HFFc6 (cell line): ENCODE measurements at regions not wholly inside any gene's neighbourhood (a gene's known extent, or its start where the extent isn't known, plus 50 kb on each side); places are given as distances from the start of the nearest gene placed in this dataset.
A peak's percentile ranks its signal among the peaks of the same experiment; 100 is the strongest.
"Not testable (repeated sequence)": the region's sequence is repeated elsewhere in the genome, so short reads cannot be mapped to it uniquely, and the experiment has no call there.

Source experiments
- DNase-seq: peaks from one replicate; pipeline ENCODE4 v3.0.0-alpha.2; 2018
- H3K27ac Mint-ChIP-seq: 2 replicates; pipeline ENCODE4 v1.8.0; 2020; ENCODE audit warnings: mild to moderate bottlenecking, mixed read lengths
- H3K27me3 Mint-ChIP-seq: 2 replicates; pipeline ENCODE4 v1.8.0; 2021; ENCODE audit warnings: mild to moderate bottlenecking, moderate library complexity, mixed read lengths; ENCODE audit not compliant: insufficient read depth
- H3K36me3 Mint-ChIP-seq: 2 replicates; pipeline ENCODE4 v1.8.0; 2021; ENCODE audit warnings: low read depth, mixed read lengths
- H3K4me1 Mint-ChIP-seq: 2 replicates; pipeline ENCODE4 v1.8.0; 2020; ENCODE audit warnings: low read depth, mixed read lengths
- H3K4me3 Mint-ChIP-seq: 2 replicates; pipeline ENCODE4 v1.8.0; 2020; ENCODE audit warnings: mild to moderate bottlenecking, moderate library complexity, mixed read lengths
- H3K9me3 Mint-ChIP-seq: 2 replicates; pipeline ENCODE4 v1.8.0; 2020; ENCODE audit warnings: mild to moderate bottlenecking, mixed read lengths
- CTCF ChIP-seq: fragments of 200-600 bp; sonication (generic); IDR thresholded peaks from 2 replicates; pipeline ENCODE4 v1.5.0; 2021; ENCODE audit warnings: antibody characterized with exemption, mild to moderate bottlenecking

GRCh38 chr3:151675858-151676615, 57.7 kb upstream of the AADACL2 start:
- no peak for DNase-seq
- H3K27ac Mint-ChIP-seq, result no peak overlapping the region

GRCh38 chr3:151673974-151674373, 59.8 kb upstream of the AADACL2 start:
- H3K9me3 Mint-ChIP-seq, result no peaks in the 10 kb centered on the region; the same call in 1 of the 2 replicates
- H3K4me1 Mint-ChIP-seq, result no peaks in the 10 kb centered on the region
- no peaks in the 10 kb centered on the region for H3K36me3 Mint-ChIP-seq
- no peak for DNase-seq
- TF ChIP-seq CTCF, result no peak
- no peak overlapping the region for H3K4me3 Mint-ChIP-seq
- H3K27me3 Mint-ChIP-seq, result peaks cover 6% of the 10 kb centered on the region
- H3K27ac Mint-ChIP-seq, result no peak overlapping the region

More at GRCh38 chr3:151675858-151676615, 57.7 kb upstream of the AADACL2 start:
- no peak for TF ChIP-seq CTCF
- H3K27me3 Mint-ChIP-seq, result peaks cover 2% of the 10 kb centered on the region; the same call in 1 of the 2 replicates
- no peaks in the 10 kb centered on the region; the same call in 1 of the 2 replicates for H3K9me3 Mint-ChIP-seq
- no peak overlapping the region for H3K4me3 Mint-ChIP-seq
- H3K36me3 Mint-ChIP-seq, result no peaks in the 10 kb centered on the region
- H3K4me1 Mint-ChIP-seq, result no peaks in the 10 kb centered on the region

- DNase-seq, H3K27ac Mint-ChIP-seq, H3K4me3 Mint-ChIP-seq, H3K36me3 Mint-ChIP-seq, H3K27me3 Mint-ChIP-seq, H3K4me1 Mint-ChIP-seq, H3K9me3 Mint-ChIP-seq: not testable (repeated sequence)
Observed at GRCh38 chr3:151667762-151668161, 66.0 kb upstream of the AADACL2 start.

- Mint-ChIP-seq H3K27me3 (peaks cover 1% of the 10 kb centered on the region; the same call in 1 of the 2 replicates), H3K27ac (no peak overlapping the region), H3K4me3 (no peak overlapping the region), H3K36me3 (no peaks in the 10 kb centered on the region), H3K9me3 (no peaks in the 10 kb centered on the region), H3K4me1 (no peaks in the 10 kb centered on the region)
- TF ChIP-seq CTCF, result peak; percentile 58
- no peak for DNase-seq
Observed at GRCh38 chr3:151660885-151661284, 72.8 kb upstream of the AADACL2 start.

GRCh38 chr3:151644986-151645385, 88.7 kb upstream of the AADACL2 start:
- Mint-ChIP-seq H3K4me1 (no peaks in the 10 kb centered on the region), H3K27ac (no peak overlapping the region), H3K4me3 (no peak overlapping the region)

More at GRCh38 chr3:151644986-151645385, 88.7 kb upstream of the AADACL2 start:
- TF ChIP-seq CTCF, result no peak
- peaks cover 5% of the 10 kb centered on the region for H3K27me3 Mint-ChIP-seq
- H3K9me3 Mint-ChIP-seq, result no peaks in the 10 kb centered on the region
- no peak for DNase-seq
- no peaks in the 10 kb centered on the region for H3K36me3 Mint-ChIP-seq
